ENCODE measurements at regions not wholly inside any gene's neighbourhood (a gene's known extent, or its start where the extent isn't known, plus 50 kb on each side); places are given as distances from the start of the nearest gene placed in this dataset.

GRCh38 chr4:110250023-110250387, 51.6 kb upstream of the ELOVL6 start:
- TF ChIP-seq CTCF (IDR thresholded peaks at IDR 0.05; ENCODE audit: low read depth, low read length, missing control alignments), result no peak
- Histone ChIP-seq H3K27me3 (replicated peaks) (no peaks in the 10 kb centered on the region), H3K27ac (no peak overlapping the region), H3K4me3 (ENCODE audit: low read depth, low read length) (no peak overlapping the region), H3K36me3 (replicated peaks) (no peaks in the 10 kb centered on the region)
- DNase-seq, result no peak
- in situ Hi-C loops (cut with HindIII; ENCODE audit: low pct_ligation_motif_present, low sequenced_read_pairs), result no loop called here

- H3K4me3 ChIP-seq (ENCODE audit: low read depth, low read length), result no peak overlapping the region
- H3K36me3 ChIP-seq (replicated peaks), result no peaks in the 10 kb centered on the region
- no peak for TF ChIP-seq CTCF (IDR thresholded peaks at IDR 0.05; ENCODE audit: low read depth, low read length, missing control alignments)
- in situ Hi-C loops (cut with HindIII; ENCODE audit: low pct_ligation_motif_present, low sequenced_read_pairs), result no loop called here
- no peak overlapping the region for H3K27ac ChIP-seq
- H3K27me3 ChIP-seq (replicated peaks), result no peaks in the 10 kb centered on the region
- DNase-seq, result no peak
These were observed 50.4 kb upstream of the ELOVL6 start for GRCh38 chr4:110248831-110249253.

Measured in brain microvascular endothelial cell (primary cell).